Loucy (cell line): ENCODE measurements at regions not wholly inside any gene's neighbourhood (a gene's known extent, or its start where the extent isn't known, plus 50 kb on each side); places are given as distances from the start of the nearest gene placed in this dataset.

Experiments used
- EZH2phosphoT487 ChIP-seq: fragments of 200-600 bp; IDR thresholded peaks from 2 replicates; pipeline ENCODE4 v1.6.1; 2018; ENCODE audit warnings: antibody characterized with exemption, mild to moderate bottlenecking, moderate library complexity, borderline replicate concordance
- TF ChIP-seq, protein P1 (sequence below): fragments of 200-600 bp; sonication (generic); conservative IDR thresholded peaks from 2 replicates; pipeline ENCODE4 v1.5.1; 2014; ENCODE audit warnings: mild to moderate bottlenecking, antibody characterized with exemption, low read length

DNA sequence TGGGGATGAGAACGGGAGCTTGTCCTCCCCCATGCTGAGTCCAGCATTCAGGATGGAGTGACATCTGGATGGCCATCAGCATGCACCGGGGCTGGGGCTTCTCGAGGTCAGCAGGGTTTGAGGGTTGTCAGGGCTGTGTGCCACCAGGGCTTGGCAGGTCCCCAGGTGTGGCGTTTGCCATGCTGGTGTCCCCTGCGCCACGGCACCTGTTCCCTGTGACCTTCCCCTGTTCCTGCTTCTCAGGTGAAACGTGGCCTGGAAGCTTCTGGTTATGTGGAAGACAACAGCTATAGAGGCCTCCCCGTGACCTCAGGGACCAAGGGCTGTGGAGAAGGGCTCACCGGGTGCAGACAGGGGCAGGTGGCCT lies 152.4 kb downstream of the KIF26A start:
- TF ChIP-seq, protein P1, sequence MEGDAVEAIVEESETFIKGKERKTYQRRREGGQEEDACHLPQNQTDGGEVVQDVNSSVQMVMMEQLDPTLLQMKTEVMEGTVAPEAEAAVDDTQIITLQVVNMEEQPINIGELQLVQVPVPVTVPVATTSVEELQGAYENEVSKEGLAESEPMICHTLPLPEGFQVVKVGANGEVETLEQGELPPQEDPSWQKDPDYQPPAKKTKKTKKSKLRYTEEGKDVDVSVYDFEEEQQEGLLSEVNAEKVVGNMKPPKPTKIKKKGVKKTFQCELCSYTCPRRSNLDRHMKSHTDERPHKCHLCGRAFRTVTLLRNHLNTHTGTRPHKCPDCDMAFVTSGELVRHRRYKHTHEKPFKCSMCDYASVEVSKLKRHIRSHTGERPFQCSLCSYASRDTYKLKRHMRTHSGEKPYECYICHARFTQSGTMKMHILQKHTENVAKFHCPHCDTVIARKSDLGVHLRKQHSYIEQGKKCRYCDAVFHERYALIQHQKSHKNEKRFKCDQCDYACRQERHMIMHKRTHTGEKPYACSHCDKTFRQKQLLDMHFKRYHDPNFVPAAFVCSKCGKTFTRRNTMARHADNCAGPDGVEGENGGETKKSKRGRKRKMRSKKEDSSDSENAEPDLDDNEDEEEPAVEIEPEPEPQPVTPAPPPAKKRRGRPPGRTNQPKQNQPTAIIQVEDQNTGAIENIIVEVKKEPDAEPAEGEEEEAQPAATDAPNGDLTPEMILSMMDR = no peak
- no peak for TF ChIP-seq EZH2phosphoT487
